NCI-H2081 treated with DMSO at 0.1 percent for 48 hours (cell line): ENCODE measurements at regions not wholly inside any gene's neighbourhood (a gene's known extent, or its start where the extent isn't known, plus 50 kb on each side); places are given as distances from the start of the nearest gene placed in this dataset.
"Not testable (repeated sequence)": the region's sequence is repeated elsewhere in the genome, so short reads cannot be mapped to it uniquely, and the experiment has no call there.

ENCODE experiments used
- DNase-seq: peaks from one replicate; lab custom pipeline; 2025; lab: John Stamatoyannopoulos, UW

DNA sequence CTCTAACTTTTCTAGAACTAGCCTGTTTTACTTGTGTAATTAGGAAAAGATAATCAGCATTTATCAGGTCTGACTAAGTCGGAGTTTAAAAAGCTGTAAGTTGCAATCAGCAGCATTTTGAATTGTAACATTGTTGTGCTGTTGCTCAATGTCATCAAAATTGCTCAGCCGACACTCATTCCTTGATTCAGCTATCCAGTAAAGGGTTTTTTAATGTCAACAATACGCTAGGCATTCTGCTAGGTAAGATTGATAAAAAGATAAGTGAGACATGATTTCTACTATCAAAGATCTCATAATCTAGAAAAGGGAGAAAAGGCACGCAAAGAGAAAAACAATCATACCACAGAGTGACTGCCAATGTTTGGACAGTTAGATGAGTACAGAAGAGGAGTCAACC is 327.1 kb upstream of the CDH2 start:
- no peak for DNase-seq

DNA sequence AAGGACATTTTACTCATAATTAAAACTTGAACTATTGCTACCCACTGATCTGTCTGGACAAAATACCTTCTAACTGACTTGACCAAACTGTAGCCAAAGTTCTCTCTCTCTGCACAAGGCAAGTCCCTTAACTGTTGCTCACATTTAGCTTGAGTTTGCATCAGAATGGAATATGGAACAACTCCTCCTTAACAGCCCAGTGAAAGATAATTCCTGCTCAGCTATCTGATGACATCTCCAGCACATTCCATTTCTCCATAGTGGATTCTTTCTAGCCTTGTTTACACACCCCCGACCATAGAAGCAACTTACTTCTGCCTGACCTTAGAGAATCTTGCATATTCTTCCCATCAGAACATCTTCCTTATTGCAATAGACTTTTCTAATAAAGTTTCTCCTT is 317.2 kb upstream of the CDH2 start:
- DNase-seq: no peak

DNA sequence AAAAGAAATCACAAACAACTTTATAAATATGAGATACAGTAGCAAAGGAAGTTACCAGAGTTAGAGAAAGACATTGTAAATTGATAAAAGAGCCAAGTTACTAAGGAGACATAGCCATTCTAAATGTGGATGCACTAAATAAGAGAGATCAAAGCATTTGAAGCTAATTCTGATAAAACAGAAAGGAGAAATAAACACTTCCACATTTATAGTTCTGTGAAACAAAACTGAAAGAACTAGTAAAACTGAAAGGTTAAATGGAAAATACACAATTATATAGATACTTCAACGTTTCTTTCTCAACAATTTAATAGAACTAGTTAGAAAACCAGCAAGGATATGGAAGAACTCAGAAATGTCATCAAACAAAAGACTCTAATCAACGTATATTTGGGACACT is 309.0 kb upstream of the CDH2 start:
- DNase-seq: no peak

DNA sequence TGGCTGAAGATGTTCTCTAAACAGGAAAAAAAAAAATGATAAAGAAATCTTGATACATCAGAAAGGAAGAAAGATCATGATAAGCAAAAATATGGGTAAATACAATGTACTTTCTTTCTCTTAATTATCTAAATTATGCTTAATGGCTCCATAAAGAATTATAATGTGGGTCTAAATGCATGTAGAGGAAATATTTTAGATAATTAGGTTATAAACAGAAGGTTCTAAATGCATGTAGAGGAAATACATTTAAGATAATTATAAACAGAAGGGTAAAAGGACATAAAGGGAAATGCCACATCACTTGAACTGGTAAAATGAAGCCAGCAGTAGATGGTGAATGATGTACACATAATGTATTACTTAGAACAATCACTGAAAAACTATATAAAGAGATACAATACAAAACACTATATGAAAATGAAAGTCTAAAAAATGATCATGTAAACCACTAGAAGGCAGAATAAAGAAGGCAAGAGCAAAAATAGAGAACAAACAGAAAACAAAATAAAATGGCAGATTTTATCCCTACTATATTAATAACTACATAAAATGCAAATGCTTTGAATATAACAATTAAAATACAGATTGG is 308.4 kb upstream of the CDH2 start:
- no peak for DNase-seq

DNA sequence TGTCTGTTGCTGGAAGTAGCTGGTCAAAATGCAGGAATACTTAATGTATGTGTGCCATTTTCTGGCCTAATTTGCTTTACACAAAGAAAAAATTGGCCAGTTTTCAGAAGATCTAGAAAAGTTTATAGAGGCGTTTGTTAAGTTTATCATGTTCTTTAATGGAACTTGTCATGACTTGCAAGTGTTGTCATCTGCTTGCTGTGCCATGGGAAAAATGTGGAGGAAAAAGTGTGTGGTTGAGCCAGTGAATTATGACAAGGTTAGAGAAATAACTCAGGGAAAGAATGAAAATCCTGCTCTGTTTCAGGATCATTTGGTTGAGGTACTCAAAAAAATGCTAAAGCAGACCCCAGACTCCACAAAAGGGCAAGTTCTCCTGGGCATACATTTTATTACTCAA is 301.6 kb upstream of the CDH2 start:
- no peak for DNase-seq

DNA sequence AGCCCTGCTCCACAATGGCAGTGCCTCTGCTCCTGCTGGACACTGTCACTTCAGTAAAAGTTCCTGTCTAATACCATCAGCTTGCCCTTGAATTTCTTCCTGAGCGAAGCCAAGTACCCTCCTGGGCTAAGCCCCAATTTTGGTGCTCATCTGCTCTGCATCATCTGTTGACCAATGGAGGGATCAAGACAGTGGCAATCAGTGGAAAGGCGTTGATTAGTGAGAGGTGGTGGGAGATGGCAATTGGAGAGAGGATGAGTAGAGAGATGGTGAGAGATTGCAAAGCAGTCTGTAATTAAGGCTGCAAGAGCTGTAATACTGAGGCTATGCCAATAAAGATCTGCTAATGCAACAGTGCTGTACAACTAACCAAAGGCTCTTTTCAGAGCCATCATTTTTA is 299.4 kb upstream of the CDH2 start:
- no peak for DNase-seq

DNA sequence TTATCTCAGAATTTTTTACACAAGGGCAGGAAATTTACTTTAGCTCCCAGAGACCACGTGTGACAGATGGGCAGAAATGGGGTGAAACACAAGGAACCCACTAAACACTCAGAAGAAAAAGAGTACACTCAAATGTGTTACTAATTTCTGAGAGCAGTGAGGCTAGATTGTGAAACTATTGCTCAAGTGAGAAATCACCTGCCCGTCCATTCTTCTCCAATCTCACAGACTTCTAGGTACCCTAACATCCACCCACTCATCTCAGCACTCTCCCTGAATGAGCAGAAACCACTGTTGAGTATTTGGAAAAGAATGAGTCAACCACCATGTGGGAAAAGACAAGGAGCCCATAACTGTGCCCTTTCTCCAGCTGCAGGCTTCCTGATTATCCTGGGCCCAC is 293.0 kb upstream of the CDH2 start:
- DNase-seq: no peak

DNA sequence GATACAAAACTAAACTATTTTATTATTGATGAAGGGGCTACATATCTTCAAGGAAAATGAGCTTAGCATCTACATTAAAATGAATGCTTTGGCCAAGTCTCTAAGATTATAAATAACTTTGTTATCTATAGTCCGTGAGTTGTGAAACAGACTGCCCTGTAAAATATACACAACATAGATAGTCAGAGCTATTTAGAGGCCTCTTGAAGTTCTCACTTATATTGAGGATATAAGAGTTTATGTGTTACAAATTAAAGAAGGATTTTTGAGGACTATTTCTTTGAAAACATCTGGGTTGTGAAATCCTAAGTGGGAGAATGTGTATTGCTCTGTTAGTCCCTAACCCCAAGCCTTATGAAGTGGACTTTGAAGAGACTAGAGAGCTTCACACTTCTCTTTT is 292.0 kb upstream of the CDH2 start:
- DNase-seq: no peak

DNA sequence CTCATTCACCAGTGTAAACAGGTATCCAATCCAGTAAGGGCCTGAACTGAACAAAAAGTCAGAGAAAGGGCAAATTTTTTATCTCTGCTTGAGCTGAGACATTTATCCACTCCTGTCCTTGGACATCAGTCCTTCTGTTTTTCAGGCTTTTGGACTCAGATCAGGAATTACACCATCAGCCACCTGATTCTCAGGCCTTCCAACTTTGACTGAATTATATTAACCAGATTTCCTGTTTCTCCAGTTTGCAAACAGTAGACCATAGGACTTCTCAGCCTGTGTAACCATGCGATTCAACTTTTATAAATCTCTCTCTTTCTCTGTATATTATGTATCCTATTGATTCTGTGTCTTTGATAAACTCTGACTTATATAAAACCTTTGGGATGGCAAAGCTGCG is 289.3 kb upstream of the CDH2 start:
- DNase-seq: no peak

DNA sequence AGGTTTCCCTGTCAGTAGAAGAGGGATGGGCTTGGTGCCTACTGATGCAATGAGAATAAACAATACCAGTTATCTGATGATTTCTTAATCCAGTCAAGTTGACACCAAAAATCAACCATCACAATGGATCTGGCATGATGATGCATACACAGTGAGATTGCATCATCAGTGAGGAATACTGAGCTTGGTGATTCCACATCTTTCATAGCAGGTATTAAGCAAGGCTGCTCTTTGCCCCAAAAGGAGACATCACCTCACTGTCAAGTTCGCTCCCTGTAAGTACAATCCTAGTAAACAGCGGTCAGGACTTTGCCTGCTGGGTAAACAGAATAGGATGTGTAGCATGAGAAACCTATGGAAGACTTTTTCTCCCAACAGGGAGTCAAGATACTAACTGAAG is 282.7 kb upstream of the CDH2 start:
- no peak for DNase-seq

DNA sequence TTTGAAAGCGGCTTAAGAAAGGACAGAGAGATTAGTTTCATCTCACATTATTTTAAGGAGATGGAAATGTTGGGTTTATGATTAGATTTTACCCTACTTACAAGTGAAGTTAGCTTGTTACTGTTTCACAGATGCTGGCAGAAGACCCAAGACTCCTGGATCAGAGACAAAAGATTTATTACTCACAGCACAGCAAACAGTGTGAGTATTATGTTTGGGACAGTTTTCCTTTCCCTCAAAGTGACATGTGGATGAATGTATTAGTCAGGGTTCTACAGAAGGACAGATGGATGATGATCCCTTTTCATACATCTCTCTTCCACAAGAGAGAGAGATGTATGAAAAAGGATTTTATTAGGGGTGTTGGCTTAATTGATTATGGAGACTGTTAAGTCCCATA is 281.8 kb upstream of the CDH2 start:
- no peak for DNase-seq

DNA sequence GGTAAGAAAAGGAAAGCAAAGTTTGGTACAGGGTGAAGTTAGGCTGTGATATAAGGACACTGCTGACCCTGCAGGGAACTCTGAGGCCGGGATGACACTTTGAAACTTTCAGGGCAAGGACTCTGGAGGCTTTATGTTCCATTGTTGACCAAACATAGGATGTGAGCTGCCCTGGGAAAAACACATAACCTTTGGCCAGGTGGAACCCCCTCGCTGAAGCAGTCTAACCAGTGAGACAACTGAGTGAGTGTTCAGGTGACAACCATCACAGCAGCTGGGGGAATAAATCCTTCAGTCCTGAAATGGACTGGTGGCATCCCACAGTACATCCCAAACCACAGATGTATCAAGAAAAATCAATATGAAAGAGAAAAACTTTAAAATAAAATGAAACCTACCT is 280.9 kb upstream of the CDH2 start:
- DNase-seq: no peak

DNA sequence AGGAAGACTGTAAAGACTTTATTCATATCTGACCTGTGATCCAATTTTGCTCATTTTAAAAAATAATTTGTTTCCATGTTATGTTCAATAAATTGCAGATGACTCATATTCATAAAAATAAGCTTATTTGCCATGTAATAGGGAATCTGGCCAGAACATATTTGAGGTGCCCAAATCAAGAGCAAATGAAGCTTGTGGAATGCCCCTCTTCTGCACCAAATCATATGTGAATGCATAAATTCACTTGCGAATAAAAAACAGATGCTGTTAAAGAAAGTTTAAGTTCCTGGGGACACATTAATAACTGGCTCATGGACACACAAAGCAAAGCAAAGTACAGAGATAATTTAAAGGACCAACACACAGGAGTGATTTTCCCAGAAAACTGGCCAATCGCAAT is 279.0 kb upstream of the CDH2 start:
- no peak for DNase-seq

DNA sequence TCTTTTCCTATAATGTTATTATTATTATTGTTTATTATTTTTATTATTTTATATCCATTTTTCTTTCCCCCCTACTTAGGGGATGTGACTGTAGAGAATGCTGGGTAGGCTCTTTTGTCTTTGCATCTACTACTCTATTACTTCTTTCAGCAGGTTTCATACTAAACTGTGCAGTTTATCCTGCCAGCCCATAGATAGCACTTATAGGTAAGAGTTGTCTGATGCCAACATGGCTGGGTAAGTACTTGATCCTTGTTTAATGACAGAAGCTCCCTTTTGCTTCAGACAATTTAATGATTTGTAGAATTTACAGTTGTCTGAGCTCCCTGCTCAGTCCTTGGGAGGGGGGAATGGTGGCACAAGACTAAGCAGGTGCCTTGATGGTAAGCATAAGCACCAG is 262.9 kb upstream of the CDH2 start:
- no peak for DNase-seq

DNA sequence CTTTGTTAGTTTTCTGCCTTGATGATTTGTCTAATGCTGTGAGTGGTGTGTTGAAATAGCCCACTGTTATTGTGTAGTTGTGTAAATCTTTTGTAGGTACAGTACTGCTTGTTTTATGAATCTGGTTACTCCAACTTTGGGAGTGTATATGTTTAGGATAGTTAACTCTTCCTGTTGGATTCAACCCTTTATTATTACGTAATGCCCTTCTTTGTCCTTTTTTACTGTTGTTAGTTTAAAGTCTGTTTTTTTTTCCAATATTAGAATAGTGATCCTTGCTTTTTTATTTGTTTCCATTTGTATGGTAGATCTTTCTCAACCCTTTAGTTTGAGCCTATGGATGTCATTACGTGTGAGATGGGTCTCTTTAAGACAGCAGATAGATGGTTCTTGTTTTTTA is 261.5 kb upstream of the CDH2 start:
- no peak for DNase-seq

DNA sequence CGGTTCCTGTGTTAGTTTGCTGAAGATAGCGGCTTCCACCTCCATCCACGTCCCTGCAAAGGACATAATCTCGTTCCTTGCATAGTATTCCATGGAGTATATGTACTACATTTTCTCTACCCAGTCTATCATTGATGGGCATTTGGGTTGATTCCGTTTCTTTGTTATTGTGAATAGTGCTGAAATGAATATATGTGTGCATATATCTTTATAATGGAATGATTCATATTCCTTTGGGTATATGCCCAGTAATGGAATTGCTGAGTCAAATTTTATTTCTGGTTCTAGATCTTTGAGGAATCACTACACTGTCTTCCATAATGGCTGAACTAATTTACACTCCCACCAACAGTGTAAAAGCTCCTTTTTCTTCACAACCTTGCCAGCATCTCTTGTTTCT is 255.4 kb upstream of the CDH2 start:
- DNase-seq: no peak

DNA sequence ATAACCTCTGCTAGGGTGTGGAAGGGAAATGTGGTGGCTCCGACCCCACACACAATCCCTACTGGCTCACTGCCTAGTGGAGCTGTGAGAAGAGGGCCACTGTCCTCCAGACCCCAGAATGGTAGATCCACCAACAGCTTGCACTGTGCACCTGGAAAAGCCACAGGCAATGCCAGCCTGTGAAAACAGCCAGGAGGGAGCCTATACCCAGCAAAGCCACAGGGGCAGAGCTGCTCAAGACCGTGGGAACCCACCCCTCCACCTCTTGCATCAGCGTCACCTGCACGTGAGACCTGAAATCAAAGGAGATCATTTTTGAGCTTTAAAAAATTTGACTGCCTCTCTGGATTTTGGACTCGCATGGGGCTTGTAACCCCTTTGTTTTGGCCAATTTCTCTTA is 249.0 kb upstream of the CDH2 start:
- DNase-seq: no peak

DNA sequence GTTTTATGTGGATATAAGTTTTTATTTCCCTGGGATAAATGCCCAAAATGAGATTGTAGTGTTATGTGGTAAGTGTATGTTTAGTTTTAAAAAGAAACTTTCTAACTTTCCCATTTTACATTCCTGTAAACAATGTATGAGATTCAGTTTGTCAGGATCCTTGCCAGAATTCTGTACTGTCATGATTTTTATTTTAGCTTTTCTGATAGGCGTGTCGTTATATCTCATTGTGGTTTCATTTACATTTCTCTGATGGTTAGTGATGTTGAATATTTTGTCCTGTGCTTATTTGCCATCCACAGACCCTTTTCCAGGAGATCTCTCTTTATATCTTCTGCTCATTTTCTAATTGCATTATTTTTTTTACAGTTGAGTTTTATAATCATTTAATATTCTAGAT is 245.6 kb upstream of the CDH2 start:
- DNase-seq: no peak

DNA sequence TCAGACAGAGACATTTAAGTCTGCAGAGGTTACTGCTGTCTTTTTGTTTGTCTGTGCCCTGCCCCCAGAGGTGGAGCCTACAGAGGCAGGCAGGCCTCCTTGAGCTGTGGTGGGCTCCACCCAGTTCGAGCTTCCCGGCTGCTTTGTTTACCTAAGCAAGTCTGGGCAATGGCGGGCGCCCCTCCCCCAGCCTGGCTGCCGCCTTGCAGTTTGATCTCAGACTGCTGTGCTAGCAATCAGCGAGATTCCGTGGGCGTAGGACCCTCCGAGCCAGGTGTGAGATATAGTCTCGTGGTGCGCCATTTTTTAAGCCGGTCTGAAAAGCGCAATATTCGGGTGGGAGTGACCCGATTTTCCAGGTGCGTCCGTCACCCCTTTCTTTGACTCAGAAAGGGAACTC is 245.0 kb upstream of the CDH2 start:
- not testable (repeated sequence) for DNase-seq

DNA sequence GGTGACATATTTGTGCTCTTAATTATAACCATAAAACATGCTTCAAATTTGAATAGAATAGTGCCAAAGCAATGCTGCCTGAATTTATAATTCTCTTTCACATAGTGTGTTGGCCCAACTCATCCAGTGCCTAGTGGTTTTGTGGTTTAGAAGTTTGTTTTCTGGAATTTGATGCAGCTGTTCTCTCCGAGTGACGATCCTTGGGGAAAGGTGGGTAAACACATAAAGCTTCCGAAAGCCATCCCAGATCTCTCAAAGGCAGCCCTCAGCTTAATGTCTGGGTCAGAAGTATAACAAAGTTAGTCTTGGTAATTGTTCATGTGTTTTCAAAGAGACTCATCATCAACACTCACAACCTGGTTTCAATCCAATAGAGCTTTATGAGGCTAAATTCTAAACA is 235.6 kb upstream of the CDH2 start:
- DNase-seq: no peak

DNA sequence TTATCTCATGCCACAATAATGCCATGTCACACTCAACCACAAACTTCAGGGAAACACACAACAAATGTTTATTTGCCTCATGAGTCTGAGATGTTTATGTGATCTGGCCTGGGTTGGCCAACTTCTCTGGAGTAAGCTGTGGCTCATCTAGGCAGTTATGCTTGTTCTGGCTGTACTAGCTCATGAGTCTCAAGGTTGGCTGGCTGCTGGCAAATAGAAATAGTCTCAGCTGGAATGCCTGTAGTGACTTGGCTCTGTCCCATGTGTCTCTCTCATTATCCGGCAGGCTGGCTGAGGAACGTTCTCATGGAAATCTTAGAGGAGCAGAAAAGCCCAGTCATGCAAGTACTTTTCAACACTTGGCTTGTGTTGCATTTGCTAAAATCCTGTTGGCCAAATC is 234.9 kb upstream of the CDH2 start:
- no peak for DNase-seq

DNA sequence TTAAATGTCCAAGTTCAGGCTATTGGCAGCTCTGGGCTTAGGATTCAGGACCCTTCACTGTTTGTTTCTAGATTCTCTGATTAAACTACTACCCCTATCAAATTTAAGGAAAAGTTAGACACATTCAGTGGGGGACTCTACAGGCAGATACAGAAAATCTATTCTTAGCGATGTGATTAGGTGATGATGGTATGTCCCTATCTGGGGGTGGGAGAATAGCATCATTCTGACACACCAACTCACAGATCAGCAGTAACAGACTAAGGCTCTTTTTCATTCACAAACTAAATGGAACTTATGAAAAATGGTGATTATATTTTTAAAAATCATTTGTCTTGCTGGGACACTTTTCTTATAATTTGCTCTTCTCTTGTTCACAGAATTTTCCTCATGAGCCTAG is 232.9 kb upstream of the CDH2 start:
- no peak for DNase-seq

DNA sequence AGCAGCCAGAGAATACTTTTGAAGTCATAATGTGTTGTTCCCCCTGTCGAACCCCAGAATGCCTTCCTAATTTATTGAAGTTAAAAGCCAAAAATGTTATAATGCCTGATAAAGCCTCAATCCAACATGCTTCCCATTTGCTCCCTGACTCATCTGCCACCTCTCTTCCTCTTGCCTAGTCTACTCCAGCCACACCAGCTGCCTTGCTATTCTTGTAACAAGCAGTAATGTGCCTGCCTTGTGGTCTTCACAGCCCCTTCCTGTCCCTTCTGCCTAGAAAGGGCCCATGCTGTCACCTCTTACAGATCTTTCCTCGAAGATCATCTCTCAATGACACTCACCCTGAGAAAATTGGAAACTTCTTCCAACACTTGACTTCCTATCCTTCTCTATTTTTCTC is 231.6 kb upstream of the CDH2 start:
- DNase-seq: no peak

DNA sequence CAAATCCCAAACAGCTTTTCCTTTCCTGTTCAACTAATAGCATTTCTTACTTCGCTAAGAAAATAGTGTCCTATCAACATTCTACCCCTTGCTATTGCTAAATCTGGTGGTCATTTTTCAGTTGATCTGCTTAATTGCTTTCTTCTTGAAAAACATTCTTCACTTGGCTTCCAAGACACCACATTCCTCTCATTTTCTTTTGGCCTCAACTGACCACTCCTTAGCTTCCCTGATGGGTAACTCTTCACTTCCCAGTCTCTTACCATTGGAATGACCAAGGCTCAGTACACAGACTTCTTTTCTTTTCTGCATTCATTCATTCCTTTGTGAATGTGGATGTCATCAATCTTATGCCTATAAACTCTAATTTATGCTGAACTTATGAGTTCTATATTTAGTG is 230.8 kb upstream of the CDH2 start:
- DNase-seq: no peak

DNA sequence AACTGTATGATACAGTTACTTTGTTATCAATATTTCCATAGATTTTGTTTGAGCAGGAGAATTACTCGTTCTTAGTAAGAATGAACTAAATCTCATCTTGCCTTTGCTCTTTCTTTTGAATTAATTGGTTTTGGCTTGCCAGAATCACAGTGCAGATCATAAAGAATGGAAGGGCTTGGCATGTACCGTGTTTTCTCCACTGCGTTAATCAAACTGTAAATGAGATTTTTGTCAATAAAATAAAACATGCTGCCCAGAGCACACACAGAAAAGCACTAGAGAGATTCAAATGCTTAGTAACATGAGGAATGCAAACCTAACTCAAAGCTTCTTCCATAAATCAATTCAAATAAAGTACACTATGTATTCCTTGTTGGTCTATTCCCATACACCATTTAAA is 229.6 kb upstream of the CDH2 start:
- DNase-seq: no peak
